HepG2 (cell line): ENCODE measurements at regions not wholly inside any gene's neighbourhood (a gene's known extent, or its start where the extent isn't known, plus 50 kb on each side); places are given as distances from the start of the nearest gene placed in this dataset.

ENCODE experiments used
- ATAC-seq: fragments of 200-7000 bp; cut with Tn5 transposase; 3 replicates; pipeline ENCODE4 v1.9.1; 2020; ENCODE audit warnings: mild to moderate bottlenecking, moderate library complexity
- BruUV-seq: library from RNA; stranded (reverse); fragments of 400-500 nt; replicated peaks from 2 replicates; lab custom pipeline; 2021; lab: Mats Ljungman, UMichigan
- CTCF ChIA-PET: fragments of 300-600 bp; formaldehyde crosslinking; extraction: SDS; loops from one replicate; lab custom pipeline; 2021; ENCODE audit warnings: low total read pairs, inconsistent platforms, low intra/inter-chr PET ratio; lab: Yijun Ruan, JAX
- POLR2A ChIA-PET: fragments of 350-600 bp; sonication (Branson Sonifier 250); formaldehyde crosslinking; loops from one replicate; lab custom pipeline; 2020; ENCODE audit warnings: antibody characterized with exemption, inconsistent platforms; lab: Yijun Ruan, JAX
- DNase-seq: peaks from one replicate; pipeline ENCODE4 v3.0.0-alpha.2; 2015; ENCODE audit warnings: low spot score
- FAIRE-seq: peaks from 3 replicates; lab custom pipeline; 2011; peaks lifted over from hg19 to GRCh38; lab: Jason Lieb, UNC
- H2AFZ ChIP-seq: one replicate; pipeline ENCODE4 v1.6.1; 2011; ENCODE audit warnings: low read length, inconsistent platforms
- H3K27ac ChIP-seq: fragments of 300-600 bp; 3 replicates; pipeline ENCODE4 v1.8.0; 2011; ENCODE audit warnings: mixed run types, mild to moderate bottlenecking, mixed read lengths, low read length, inconsistent platforms; ENCODE audit not compliant: insufficient read depth; ENCODE audit errors: extremely low read length
- H3K27me3 ChIP-seq, 2 experiments: fragments of 200-600 bp in 1 of 2; 2 replicates in 1 of 2; 3 replicates in 1 of 2; pipeline versions ENCODE4 v1.6.0 to v1.8.0; 2011; ENCODE audit warnings: low read length in 2 of 2, mild to moderate bottlenecking in 2 of 2, moderate library complexity in 2 of 2, inconsistent platforms in 1 of 2; ENCODE audit not compliant: insufficient read depth in 2 of 2, control insufficient read depth in 1 of 2
- H3K36me3 ChIP-seq, 2 experiments: fragments of 200-600 bp in 1 of 2; replicated peaks in 1 of 2; 2 replicates in 1 of 2; 3 replicates in 1 of 2; pipeline versions ENCODE4 v1.5.1 to v1.8.0; 2011; ENCODE audit warnings: low read length in 2 of 2, inconsistent platforms in 1 of 2; ENCODE audit not compliant: insufficient read depth in 2 of 2, control insufficient read depth in 1 of 2
- H3K4me1 ChIP-seq: 2 replicates; pipeline ENCODE4 v1.5.1; 2012; ENCODE audit warnings: low read length, inconsistent platforms; ENCODE audit not compliant: insufficient read depth
- H3K4me2 ChIP-seq: 2 replicates; pipeline ENCODE4 v1.6.0; 2011; ENCODE audit warnings: low read depth, low read length, inconsistent platforms
- H3K4me3 ChIP-seq, 3 experiments: fragments of 200-600 bp in 1 of 3; sonication (generic), shearing (Covaris generic) in 1 of 3; replicated peaks in 1 of 3; 2 replicates each; pipeline ENCODE4 v1.5.1; 2011 to 2016; ENCODE audit warnings: low read length in 3 of 3, inconsistent platforms in 2 of 3, low read depth in 2 of 3, mild to moderate bottlenecking in 2 of 3, control low read depth in 1 of 3, mixed read lengths in 1 of 3; ENCODE audit not compliant: insufficient read depth in 1 of 3
- H3K79me2 ChIP-seq: one replicate; pipeline ENCODE4 v1.6.1; 2011; ENCODE audit warnings: low read length, inconsistent platforms; ENCODE audit not compliant: insufficient read depth
- H3K9ac ChIP-seq: 2 replicates; pipeline ENCODE4 v1.6.0; 2011; ENCODE audit warnings: mild to moderate bottlenecking, low read depth, low read length, inconsistent platforms; ENCODE audit not compliant: insufficient read depth
- H3K9me3 ChIP-seq: 2 replicates; pipeline ENCODE4 v1.5.1; 2012; ENCODE audit warnings: mild to moderate bottlenecking, low read length
- H4K20me1 ChIP-seq: 2 replicates; pipeline ENCODE4 v1.6.0; 2011; ENCODE audit warnings: inconsistent platforms, mild to moderate bottlenecking, low read length, moderate library complexity; ENCODE audit not compliant: insufficient read depth
- CCDC6 ChIP-seq: sonication (generic); formaldehyde crosslinking; IDR thresholded peaks from 2 replicates; pipeline ENCODE4 v1.8.1; 2022; ENCODE audit warnings: mild to moderate bottlenecking, missing genetic modification reagents, moderate library complexity
- FOXO4 ChIP-seq: sonication (generic); formaldehyde crosslinking; conservative IDR thresholded peaks from 2 replicates; pipeline ENCODE4 v1.8.1; 2023; ENCODE audit warnings: missing genetic modification reagents
- FUBP1 ChIP-seq: sonication (generic); formaldehyde crosslinking; IDR thresholded peaks from 2 replicates; pipeline ENCODE4 v1.5.1; 2020; ENCODE audit warnings: missing genetic modification reagents, mild to moderate bottlenecking, borderline replicate concordance
- POLR2G ChIP-seq: fragments of 200-400 bp; formaldehyde crosslinking; IDR thresholded peaks from 2 replicates; pipeline ENCODE4 v1.6.1; 2018; ENCODE audit warnings: mild to moderate bottlenecking, low read depth, low read length, moderate library complexity
- SMAD1 ChIP-seq: sonication (generic); formaldehyde crosslinking; IDR thresholded peaks from 2 replicates; pipeline ENCODE4 v1.4.0; 2020; ENCODE audit warnings: missing genetic modification reagents, low read depth, mild to moderate bottlenecking, borderline replicate concordance
- TARDBP ChIP-seq: sonication (generic); formaldehyde crosslinking; IDR thresholded peaks from 2 replicates; pipeline ENCODE4 v1.8.0; 2022; ENCODE audit warnings: mild to moderate bottlenecking, missing genetic modification reagents
- TOE1 ChIP-seq: sonication (generic); formaldehyde crosslinking; IDR thresholded peaks from 2 replicates; pipeline ENCODE4 v1.4.0; 2020; ENCODE audit warnings: mild to moderate bottlenecking, missing genetic modification reagents
- ZBTB7A ChIP-seq: sonication (generic); formaldehyde crosslinking; IDR thresholded peaks from 2 replicates; pipeline ENCODE4 v1.8.0; 2022; ENCODE audit warnings: mild to moderate bottlenecking, missing genetic modification reagents
- ZNF142 ChIP-seq: sonication (generic); formaldehyde crosslinking; IDR thresholded peaks from 2 replicates; pipeline ENCODE4 v1.4.0; 2020; ENCODE audit warnings: missing genetic modification reagents
- in situ Hi-C: cut with HindIII; loops from 2 replicates; pipeline ENCODE4 v1.10.0; 2017; ENCODE audit warnings: low pct_unique_long_range_greater_than_20kb; ENCODE audit not compliant: extremely low pct_ligation_motif_present
- intact Hi-C: fragments of 100-400 bp; cut with micrococcal nuclease; formaldehyde crosslinking; loops from one replicate; pipeline ENCODE4 v1.10.0; 2022; ENCODE audit not compliant: unreplicated experiment
- TF ChIP-seq, protein P1 (sequence below): IDR thresholded peaks from 2 replicates; pipeline ENCODE4 v1.6.1; 2018; ENCODE audit warnings: missing genetic modification reagents, mild to moderate bottlenecking, missing compliant biosample characterization

DNA sequence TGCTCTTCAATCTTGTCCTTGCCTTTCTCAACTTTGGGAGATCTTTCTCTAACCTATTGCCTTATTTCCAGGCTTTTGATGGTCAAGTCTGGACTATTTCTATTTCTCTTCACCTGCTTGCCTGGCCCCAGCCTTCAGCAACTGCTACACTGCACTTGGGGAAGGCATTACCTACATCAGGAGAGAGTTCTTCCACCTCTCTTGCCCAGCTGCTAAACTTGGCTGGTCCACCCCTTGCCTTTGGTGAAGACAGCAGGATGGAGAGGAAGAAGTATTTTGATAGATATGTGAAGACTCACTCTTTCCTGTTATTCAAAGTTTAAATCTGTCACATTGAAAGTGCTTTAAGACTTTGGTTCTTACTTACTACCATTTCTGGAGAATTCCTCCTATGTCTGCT is 574.8 kb downstream of the ZPLD1 start (continued):
- no peak for TF ChIP-seq TOE1 (CRISPR knock-in tag)
- TF ChIP-seq, protein P1, sequence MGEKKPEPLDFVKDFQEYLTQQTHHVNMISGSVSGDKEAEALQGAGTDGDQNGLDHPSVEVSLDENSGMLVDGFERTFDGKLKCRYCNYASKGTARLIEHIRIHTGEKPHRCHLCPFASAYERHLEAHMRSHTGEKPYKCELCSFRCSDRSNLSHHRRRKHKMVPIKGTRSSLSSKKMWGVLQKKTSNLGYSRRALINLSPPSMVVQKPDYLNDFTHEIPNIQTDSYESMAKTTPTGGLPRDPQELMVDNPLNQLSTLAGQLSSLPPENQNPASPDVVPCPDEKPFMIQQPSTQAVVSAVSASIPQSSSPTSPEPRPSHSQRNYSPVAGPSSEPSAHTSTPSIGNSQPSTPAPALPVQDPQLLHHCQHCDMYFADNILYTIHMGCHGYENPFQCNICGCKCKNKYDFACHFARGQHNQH (CRISPR knock-in tag), result no peak
- TF ChIP-seq ZNF142 (CRISPR knock-in tag), result no peak

GRCh38 chr3:103025880-103026279 is 591.1 kb downstream of the ZPLD1 start:
- no peaks in the 10 kb centered on the region for H3K36me3 ChIP-seq
- no peak overlapping the region for H3K27ac ChIP-seq
- no peak overlapping the region for H3K4me2 ChIP-seq
- no peak overlapping the region for H3K9ac ChIP-seq
- H3K79me2 ChIP-seq, result no peaks in the 10 kb centered on the region
- ChIA-PET CTCF (no interaction called here), POLR2A (no interaction called here)
- TF ChIP-seq TARDBP (CRISPR knock-in tag) (no peak), ZBTB7A (CRISPR knock-in tag) (no peak), FUBP1 (no peak), CCDC6 (no peak), SMAD1 (no peak), POLR2G (no peak), FOXO4 (CRISPR knock-in tag) (no peak)
- no peaks in the 10 kb centered on the region for H3K27me3 ChIP-seq
- peaks cover 8% of the 10 kb centered on the region; the same call in 1 of the 2 replicates for H3K9me3 ChIP-seq
- H2AFZ ChIP-seq, result no peak overlapping the region
- no peak for DNase-seq
- BruUV-seq, result no TSS peak
- ATAC-seq, result no peak
- intact Hi-C loops (no loop called here), in situ Hi-C loops (no loop called here)
- no peaks in the 10 kb centered on the region for H4K20me1 ChIP-seq
- H3K4me1 ChIP-seq, result no peaks in the 10 kb centered on the region
- no peak overlapping the region for H3K4me3 ChIP-seq
- FAIRE-seq, result no peak
